Peyer's patch (tissue), 4 donors: ENCODE measurements at regions not wholly inside any gene's neighbourhood (a gene's known extent, or its start where the extent isn't known, plus 50 kb on each side); places are given as distances from the start of the nearest gene placed in this dataset.

Source experiments
- DNase-seq, 3 donors: peaks; one replicate each; pipeline ENCODE4 v3.0.0-alpha.2; 2017 to 2019
- H3K27ac ChIP-seq, 4 donors: fragments of 200-600 bp; sonication (generic); one replicate each; pipeline ENCODE4 v1.5.1; 2016 to 2019
- H3K27me3 ChIP-seq, 2 donors: fragments of 200-600 bp; sonication (generic); one replicate each; pipeline ENCODE4 v1.5.1; 2019
- H3K36me3 ChIP-seq, 3 donors: fragments of 200-600 bp; sonication (generic); one replicate each; pipeline ENCODE4 v1.5.1; 2016 to 2019
- H3K4me1 ChIP-seq, 4 donors: fragments of 200-600 bp; sonication (generic); one replicate each; pipeline ENCODE4 v1.5.1; 2016 to 2019
- H3K4me3 ChIP-seq, 4 donors: fragments of 200-600 bp; sonication (generic); 1 replicate in 3 of 4; 2 replicates in 1 of 4; pipeline ENCODE4 v1.5.1; 2016 to 2019; ENCODE audit warnings: mild to moderate bottlenecking in 1 of 4
- H3K9me3 ChIP-seq, 4 donors: fragments of 200-600 bp; sonication (generic); one replicate each; pipeline ENCODE4 v1.5.1; 2016 to 2019; ENCODE audit warnings: mild to moderate bottlenecking in 1 of 4
- CTCF ChIP-seq, 6 experiments: fragments of 450-650 bp in 4 of 6; fragments of 200-600 bp in 2 of 6; sonication (generic) in 1 of 6; IDR thresholded peaks; one replicate each; pipeline ENCODE4 v1.5.1; 2017 to 2019; ENCODE audit warnings: antibody characterized with exemption in 6 of 6, mild to moderate bottlenecking in 3 of 6, moderate library complexity in 1 of 6
- POLR2A ChIP-seq, 2 donors: fragments of 450-650 bp; IDR thresholded peaks; one replicate each; pipeline ENCODE4 v1.5.1; 2017; ENCODE audit warnings: antibody characterized with exemption in 2 of 2, mild to moderate bottlenecking in 2 of 2, moderate library complexity in 2 of 2

GRCh38 chr12:46486588-46486987, 114.0 kb upstream of the SLC38A2 start:
- no peak overlapping the region for H3K27ac ChIP-seq
- no peak for TF ChIP-seq CTCF (IDR thresholded peaks at IDR 0.05)
- TF ChIP-seq POLR2A (IDR thresholded peaks at IDR 0.05): no peak
- H3K4me3 ChIP-seq: no peak overlapping the region
- no peaks in the 10 kb centered on the region for H3K9me3 ChIP-seq
- no peaks in the 10 kb centered on the region for H3K27me3 ChIP-seq
- no peaks in the 10 kb centered on the region for H3K36me3 ChIP-seq
- H3K4me1 ChIP-seq: peaks cover 0 to 4% (median 0%) of the 10 kb centered on the region in 4 donors
- DNase-seq: no peak

DNA sequence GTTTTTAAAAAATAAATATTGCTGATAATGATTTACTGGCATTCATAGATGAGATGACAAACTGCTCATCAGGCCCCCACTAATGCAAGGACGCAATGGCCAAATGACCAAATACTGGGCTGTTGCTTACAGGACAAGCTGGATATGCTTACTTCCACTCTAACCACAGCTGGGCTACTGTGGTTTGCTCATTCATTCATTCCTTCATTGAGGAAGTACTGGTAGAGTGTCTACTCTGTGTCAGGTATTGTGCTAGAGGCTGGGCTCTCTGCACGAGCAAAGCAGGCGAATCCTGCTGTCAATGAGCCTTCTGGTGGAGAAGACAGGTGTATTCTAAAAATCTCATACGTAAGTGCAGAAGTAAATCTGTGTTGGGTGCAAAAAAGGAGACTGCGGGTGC, 113.3 kb upstream of the SLC38A2 start:
- Histone ChIP-seq H3K4me3 (no peak overlapping the region), H3K9me3 (no peaks in the 10 kb centered on the region), H3K27me3 (no peaks in the 10 kb centered on the region), H3K36me3 (no peaks in the 10 kb centered on the region), H3K27ac (no peak overlapping the region), H3K4me1 (peaks cover 0 to 4% (median 0%) of the 10 kb centered on the region in 4 donors)
- DNase-seq: no peak
- TF ChIP-seq CTCF (IDR thresholded peaks at IDR 0.05) (no peak), POLR2A (IDR thresholded peaks at IDR 0.05) (no peak)

GRCh38 chr12:46484396-46485061, 112.0 kb upstream of the SLC38A2 start:
- no peak overlapping the region for H3K4me3 ChIP-seq
- no peaks in the 10 kb centered on the region for H3K9me3 ChIP-seq
- TF ChIP-seq CTCF (IDR thresholded peaks at IDR 0.05): no peak
- no peak for TF ChIP-seq POLR2A (IDR thresholded peaks at IDR 0.05)
- no peaks in the 10 kb centered on the region for H3K4me1 ChIP-seq
- H3K27ac ChIP-seq: no peak overlapping the region
- no peaks in the 10 kb centered on the region for H3K36me3 ChIP-seq
- DNase-seq: no peak
- no peaks in the 10 kb centered on the region for H3K27me3 ChIP-seq

DNA sequence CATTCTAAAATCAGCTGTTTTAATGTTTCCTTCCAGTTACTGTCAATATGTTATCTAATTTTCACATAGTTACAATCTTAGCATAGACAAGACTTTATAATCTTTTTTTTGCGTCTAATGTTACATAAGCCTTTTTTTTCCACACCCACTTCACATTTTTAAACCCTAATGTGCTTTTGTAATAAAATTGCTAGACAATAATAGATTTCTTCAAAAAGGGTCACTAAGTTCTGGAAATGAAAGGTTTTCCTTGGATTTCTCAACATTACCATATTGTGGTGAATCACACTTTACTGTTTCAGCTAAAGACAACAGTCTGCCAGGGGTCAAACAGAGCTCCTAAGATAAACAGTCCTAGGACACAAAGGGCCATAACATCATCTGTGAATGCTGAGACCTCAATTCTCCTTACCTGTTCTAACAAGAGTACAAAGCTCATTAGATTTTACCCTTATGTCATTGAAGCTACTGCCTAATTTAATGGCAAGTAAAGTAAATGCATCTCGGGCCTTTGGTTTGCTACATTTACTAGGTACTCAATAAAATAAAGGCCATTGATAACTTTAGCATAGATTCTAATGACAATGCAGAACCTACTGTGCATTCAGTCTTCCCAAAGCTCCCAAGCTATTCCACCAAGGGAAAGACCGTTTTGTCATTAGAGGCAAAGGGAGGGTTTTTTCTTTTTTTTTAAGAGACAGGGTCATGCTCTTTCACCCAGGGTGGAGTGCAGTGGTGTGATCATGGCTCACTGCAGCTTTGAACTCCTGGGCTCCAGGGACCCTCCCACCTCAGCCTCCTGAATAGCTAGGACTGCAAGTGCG, 111.2 kb upstream of the SLC38A2 start:
- no peaks in the 10 kb centered on the region for H3K9me3 ChIP-seq
- no peaks in the 10 kb centered on the region for H3K4me1 ChIP-seq
- TF ChIP-seq POLR2A (IDR thresholded peaks at IDR 0.05): no peak
- TF ChIP-seq CTCF (IDR thresholded peaks at IDR 0.05): no peak
- no peak overlapping the region for H3K4me3 ChIP-seq
- no peak for DNase-seq
- no peaks in the 10 kb centered on the region for H3K36me3 ChIP-seq
- H3K27ac ChIP-seq: no peak overlapping the region
- no peaks in the 10 kb centered on the region for H3K27me3 ChIP-seq

- Histone ChIP-seq H3K27ac (no peak overlapping the region), H3K36me3 (no peaks in the 10 kb centered on the region), H3K4me1 (no peaks in the 10 kb centered on the region), H3K4me3 (no peak overlapping the region), H3K27me3 (no peaks in the 10 kb centered on the region), H3K9me3 (no peaks in the 10 kb centered on the region)
- no peak for TF ChIP-seq POLR2A (IDR thresholded peaks at IDR 0.05)
- TF ChIP-seq CTCF (IDR thresholded peaks at IDR 0.05): no peak
- no peak for DNase-seq
These were observed 108.2 kb upstream of the SLC38A2 start for GRCh38 chr12:46480724-46481123.
